HepG2 (cell line): ENCODE measurements at regions not wholly inside any gene's neighbourhood (a gene's known extent, or its start where the extent isn't known, plus 50 kb on each side); places are given as distances from the start of the nearest gene placed in this dataset.

ENCODE experiments used
- ATAC-seq: fragments of 200-7000 bp; cut with Tn5 transposase; 3 replicates; pipeline ENCODE4 v1.9.1; 2020; ENCODE audit warnings: mild to moderate bottlenecking, moderate library complexity
- BruUV-seq: library from RNA; stranded (reverse); fragments of 400-500 nt; replicated peaks from 2 replicates; lab custom pipeline; 2021; lab: Mats Ljungman, UMichigan
- CTCF ChIA-PET: fragments of 300-600 bp; formaldehyde crosslinking; extraction: SDS; loops from one replicate; lab custom pipeline; 2021; ENCODE audit warnings: low total read pairs, inconsistent platforms, low intra/inter-chr PET ratio; lab: Yijun Ruan, JAX
- POLR2A ChIA-PET: fragments of 350-600 bp; sonication (Branson Sonifier 250); formaldehyde crosslinking; loops from one replicate; lab custom pipeline; 2020; ENCODE audit warnings: antibody characterized with exemption, inconsistent platforms; lab: Yijun Ruan, JAX
- DNase-seq: peaks from one replicate; pipeline ENCODE4 v3.0.0-alpha.2; 2015; ENCODE audit warnings: low spot score
- FAIRE-seq: peaks from 3 replicates; lab custom pipeline; 2011; peaks lifted over from hg19 to GRCh38; lab: Jason Lieb, UNC
- H2AFZ ChIP-seq: one replicate; pipeline ENCODE4 v1.6.1; 2011; ENCODE audit warnings: low read length, inconsistent platforms
- H3K27ac ChIP-seq: fragments of 300-600 bp; 3 replicates; pipeline ENCODE4 v1.8.0; 2011; ENCODE audit warnings: mixed run types, mild to moderate bottlenecking, mixed read lengths, low read length, inconsistent platforms; ENCODE audit not compliant: insufficient read depth; ENCODE audit errors: extremely low read length
- H3K27me3 ChIP-seq, 2 experiments: fragments of 200-600 bp in 1 of 2; 2 replicates in 1 of 2; 3 replicates in 1 of 2; pipeline versions ENCODE4 v1.6.0 to v1.8.0; 2011; ENCODE audit warnings: low read length in 2 of 2, mild to moderate bottlenecking in 2 of 2, moderate library complexity in 2 of 2, inconsistent platforms in 1 of 2; ENCODE audit not compliant: insufficient read depth in 2 of 2, control insufficient read depth in 1 of 2
- H3K36me3 ChIP-seq, 2 experiments: fragments of 200-600 bp in 1 of 2; replicated peaks in 1 of 2; 2 replicates in 1 of 2; 3 replicates in 1 of 2; pipeline versions ENCODE4 v1.5.1 to v1.8.0; 2011; ENCODE audit warnings: low read length in 2 of 2, inconsistent platforms in 1 of 2; ENCODE audit not compliant: insufficient read depth in 2 of 2, control insufficient read depth in 1 of 2
- H3K4me1 ChIP-seq: 2 replicates; pipeline ENCODE4 v1.5.1; 2012; ENCODE audit warnings: low read length, inconsistent platforms; ENCODE audit not compliant: insufficient read depth
- H3K4me2 ChIP-seq: 2 replicates; pipeline ENCODE4 v1.6.0; 2011; ENCODE audit warnings: low read depth, low read length, inconsistent platforms
- H3K4me3 ChIP-seq, 3 experiments: fragments of 200-600 bp in 1 of 3; sonication (generic), shearing (Covaris generic) in 1 of 3; replicated peaks in 1 of 3; 2 replicates each; pipeline ENCODE4 v1.5.1; 2011 to 2016; ENCODE audit warnings: low read length in 3 of 3, inconsistent platforms in 2 of 3, low read depth in 2 of 3, mild to moderate bottlenecking in 2 of 3, control low read depth in 1 of 3, mixed read lengths in 1 of 3; ENCODE audit not compliant: insufficient read depth in 1 of 3
- H3K79me2 ChIP-seq: one replicate; pipeline ENCODE4 v1.6.1; 2011; ENCODE audit warnings: low read length, inconsistent platforms; ENCODE audit not compliant: insufficient read depth
- H3K9ac ChIP-seq: 2 replicates; pipeline ENCODE4 v1.6.0; 2011; ENCODE audit warnings: mild to moderate bottlenecking, low read depth, low read length, inconsistent platforms; ENCODE audit not compliant: insufficient read depth
- H3K9me3 ChIP-seq: 2 replicates; pipeline ENCODE4 v1.5.1; 2012; ENCODE audit warnings: mild to moderate bottlenecking, low read length
- H4K20me1 ChIP-seq: 2 replicates; pipeline ENCODE4 v1.6.0; 2011; ENCODE audit warnings: inconsistent platforms, mild to moderate bottlenecking, low read length, moderate library complexity; ENCODE audit not compliant: insufficient read depth
- ZNF407 ChIP-seq: sonication (generic); formaldehyde crosslinking; IDR thresholded peaks from one replicate; pipeline ENCODE4 v1.5.1; 2020; ENCODE audit warnings: mild to moderate bottlenecking, missing genetic modification reagents; ENCODE audit errors: not compliant biosample characterization
- ZNF512 ChIP-seq: sonication (generic); formaldehyde crosslinking; IDR thresholded peaks from 2 replicates; pipeline ENCODE4 v1.4.0; 2020; ENCODE audit warnings: mild to moderate bottlenecking, missing genetic modification reagents
- WGBS: methylation state at CpG from one replicate; pipeline ENCODE4 v1.1.6; 2017; ENCODE audit warnings: low lambda C conversion rate; 5-methylcytosine and 5-hydroxymethylcytosine counted together
- in situ Hi-C: cut with HindIII; loops from 2 replicates; pipeline ENCODE4 v1.10.0; 2017; ENCODE audit warnings: low pct_unique_long_range_greater_than_20kb; ENCODE audit not compliant: extremely low pct_ligation_motif_present
- intact Hi-C: fragments of 100-400 bp; cut with micrococcal nuclease; formaldehyde crosslinking; loops from one replicate; pipeline ENCODE4 v1.10.0; 2022; ENCODE audit not compliant: unreplicated experiment

- POLR2A ChIA-PET, result no interaction called here
- Histone ChIP-seq H3K9ac (no peak overlapping the region), H3K79me2 (no peaks in the 10 kb centered on the region), H3K4me3 (no peak overlapping the region), H4K20me1 (no peaks in the 10 kb centered on the region), H3K36me3 (no peaks in the 10 kb centered on the region), H3K27me3 (no peaks in the 10 kb centered on the region), H2AFZ (no peak overlapping the region), H3K27ac (no peak overlapping the region), H3K9me3 (no peaks in the 10 kb centered on the region), H3K4me1 (no peaks in the 10 kb centered on the region), H3K4me2 (no peak overlapping the region)
- intact Hi-C loops, result no loop called here
- no peak for ATAC-seq
- DNase-seq, result no peak
- no peak for FAIRE-seq
- in situ Hi-C loops, result no loop called here
- BruUV-seq, result no TSS peak
- WGBS, result 18% methylated on average over 8 of the region's 8 CpGs
- TF ChIP-seq ZNF407 (CRISPR knock-in tag) (no peak), ZNF512 (CRISPR knock-in tag) (peak; percentile 36; the same call in 1 of the 2 replicates)
- CTCF ChIA-PET, result no interaction called here
These were observed 597.1 kb downstream of the MID1IP1 start for GRCh38 chrX:39398215-39398962.
